ENCODE measurements at regions not wholly inside any gene's neighbourhood (a gene's known extent, or its start where the extent isn't known, plus 50 kb on each side); places are given as distances from the start of the nearest gene placed in this dataset.

DNA sequence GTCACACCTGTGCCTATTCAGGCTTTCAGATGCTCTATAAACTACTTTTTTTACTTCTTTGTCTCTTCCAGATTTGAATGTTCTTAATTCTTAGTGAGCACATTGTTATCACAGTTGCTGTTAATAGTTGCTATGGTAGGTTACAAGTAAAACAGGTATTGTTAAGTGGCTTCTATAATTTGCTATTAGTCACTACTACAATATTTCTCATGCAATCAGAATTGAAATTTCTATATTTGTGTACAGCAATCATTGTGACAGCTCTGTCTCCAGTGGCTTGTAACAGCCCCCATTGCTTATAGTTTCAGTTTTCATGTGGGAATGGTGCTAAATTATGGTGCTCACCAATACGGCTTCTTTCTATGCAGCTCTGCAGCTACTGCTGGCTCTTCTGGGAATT, 318.4 kb upstream of the GOLIM4 start:
- Mint-ChIP-seq H3K36me3 (ENCODE audit: low read depth) (no peaks in the 10 kb centered on the region), H3K4me1 (no peaks in the 10 kb centered on the region), H3K9me3 (no peaks in the 10 kb centered on the region), H3K4me3 (no peak overlapping the region), H3K27ac (no peak overlapping the region), H3K27me3 (no peaks in the 10 kb centered on the region)
- intact Hi-C loops (cut with micrococcal nuclease), result no loop called here
- ChIA-PET CTCF (no interaction called here), POLR2A (no interaction called here)
- DNase-seq (no peak), ATAC-seq (ENCODE audit: low read depth) (no peak)
- TF ChIP-seq, protein P1, sequence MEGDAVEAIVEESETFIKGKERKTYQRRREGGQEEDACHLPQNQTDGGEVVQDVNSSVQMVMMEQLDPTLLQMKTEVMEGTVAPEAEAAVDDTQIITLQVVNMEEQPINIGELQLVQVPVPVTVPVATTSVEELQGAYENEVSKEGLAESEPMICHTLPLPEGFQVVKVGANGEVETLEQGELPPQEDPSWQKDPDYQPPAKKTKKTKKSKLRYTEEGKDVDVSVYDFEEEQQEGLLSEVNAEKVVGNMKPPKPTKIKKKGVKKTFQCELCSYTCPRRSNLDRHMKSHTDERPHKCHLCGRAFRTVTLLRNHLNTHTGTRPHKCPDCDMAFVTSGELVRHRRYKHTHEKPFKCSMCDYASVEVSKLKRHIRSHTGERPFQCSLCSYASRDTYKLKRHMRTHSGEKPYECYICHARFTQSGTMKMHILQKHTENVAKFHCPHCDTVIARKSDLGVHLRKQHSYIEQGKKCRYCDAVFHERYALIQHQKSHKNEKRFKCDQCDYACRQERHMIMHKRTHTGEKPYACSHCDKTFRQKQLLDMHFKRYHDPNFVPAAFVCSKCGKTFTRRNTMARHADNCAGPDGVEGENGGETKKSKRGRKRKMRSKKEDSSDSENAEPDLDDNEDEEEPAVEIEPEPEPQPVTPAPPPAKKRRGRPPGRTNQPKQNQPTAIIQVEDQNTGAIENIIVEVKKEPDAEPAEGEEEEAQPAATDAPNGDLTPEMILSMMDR (IDR thresholded peaks at IDR 0.05), result no peak

DNA sequence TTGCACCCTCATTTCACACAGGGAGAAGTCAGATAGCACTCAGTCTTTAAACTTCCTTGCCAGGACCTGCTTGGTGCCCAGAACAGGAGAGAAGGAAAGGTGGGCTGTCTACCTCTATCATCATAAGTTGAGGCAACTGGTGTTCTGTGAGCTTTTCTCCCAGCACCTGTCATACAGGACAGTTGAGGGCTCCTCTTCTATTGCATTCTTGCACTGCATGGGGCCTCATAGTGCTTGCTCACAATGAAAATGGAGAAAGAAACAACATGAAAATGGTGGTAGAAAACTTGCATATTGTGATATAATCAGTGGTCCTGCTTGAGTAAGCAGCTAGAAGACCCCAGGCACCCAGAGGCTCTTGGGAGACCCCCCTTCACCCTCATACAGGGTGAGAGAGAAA, 311.7 kb upstream of the GOLIM4 start:
- H3K4me3 Mint-ChIP-seq, result no peak overlapping the region
- ChIA-PET CTCF (no interaction called here), POLR2A (no interaction called here)
- no peaks in the 10 kb centered on the region for H3K27me3 Mint-ChIP-seq
- ATAC-seq (ENCODE audit: low read depth) (no peak), DNase-seq (no peak)
- H3K4me1 Mint-ChIP-seq, result no peaks in the 10 kb centered on the region
- intact Hi-C loops (cut with micrococcal nuclease), result no loop called here
- no peak overlapping the region for H3K27ac Mint-ChIP-seq
- no peaks in the 10 kb centered on the region for H3K9me3 Mint-ChIP-seq
- TF ChIP-seq, protein P1 (IDR thresholded peaks at IDR 0.05), result no peak
- H3K36me3 Mint-ChIP-seq (ENCODE audit: low read depth), result no peaks in the 10 kb centered on the region

DNA sequence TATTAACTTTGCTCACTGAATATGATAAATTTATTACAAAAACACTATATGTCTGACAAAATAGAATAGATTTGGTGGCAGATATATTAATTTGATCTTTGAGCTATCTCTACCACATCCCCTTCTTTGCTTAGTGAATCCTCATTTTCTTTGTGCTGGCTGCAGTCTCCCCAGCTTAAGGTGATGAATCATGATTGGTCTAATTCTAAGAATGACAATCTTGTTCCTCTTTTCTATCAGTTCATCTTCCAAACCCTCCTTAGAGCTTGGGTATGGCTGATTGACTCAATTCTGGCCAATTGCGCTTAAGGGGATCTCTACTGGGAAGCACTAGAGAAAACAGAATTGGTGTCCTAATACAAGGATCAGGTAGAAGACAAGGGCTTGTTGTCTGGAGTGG, 309.6 kb upstream of the GOLIM4 start:
- Mint-ChIP-seq H3K36me3 (ENCODE audit: low read depth) (no peaks in the 10 kb centered on the region), H3K27ac (no peak overlapping the region), H3K4me3 (no peak overlapping the region), H3K27me3 (no peaks in the 10 kb centered on the region), H3K9me3 (no peaks in the 10 kb centered on the region), H3K4me1 (no peaks in the 10 kb centered on the region)
- intact Hi-C loops (cut with micrococcal nuclease), result no loop called here
- TF ChIP-seq, protein P1 (IDR thresholded peaks at IDR 0.05), result no peak
- CTCF ChIA-PET, result no interaction called here
- POLR2A ChIA-PET, result interaction anchor here (0.6 kb wide), 1 partner anchor 73 kb away, joined by 3 read pairs; no protein-coding TSS in a partner anchor
- no peak for DNase-seq
- no peak for ATAC-seq (ENCODE audit: low read depth)

DNA sequence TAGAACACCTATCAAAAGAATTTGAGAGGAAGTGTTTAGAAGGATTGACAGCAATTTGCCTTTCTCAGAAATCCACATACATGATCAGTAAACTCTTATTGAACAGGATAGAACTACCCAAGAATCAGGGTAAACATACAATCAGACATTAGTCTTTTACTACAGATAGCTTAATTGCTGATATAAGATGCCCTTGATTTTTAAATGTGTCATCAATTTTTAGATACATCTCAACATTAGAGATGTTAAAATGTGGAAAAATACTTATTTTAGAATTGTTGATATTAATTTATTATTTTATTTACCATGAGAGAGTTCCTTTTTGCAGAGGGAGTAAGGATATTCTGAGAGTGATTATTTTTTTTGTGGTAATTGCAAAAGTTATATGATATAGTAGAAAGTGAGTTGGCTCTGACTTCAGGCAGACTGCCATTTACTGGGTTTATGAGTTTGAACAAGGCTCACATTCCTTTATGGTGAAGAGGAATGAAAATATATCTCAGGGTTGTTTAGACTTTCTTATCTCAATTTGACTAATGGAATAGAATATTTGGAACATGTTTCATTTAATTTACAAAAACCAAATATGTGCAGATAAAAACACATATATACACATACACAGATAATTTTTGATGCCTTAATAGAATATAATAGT, 302.8 kb upstream of the GOLIM4 start:
- TF ChIP-seq, protein P1 (IDR thresholded peaks at IDR 0.05), result no peak
- Mint-ChIP-seq H3K36me3 (ENCODE audit: low read depth) (no peaks in the 10 kb centered on the region), H3K9me3 (no peaks in the 10 kb centered on the region), H3K27ac (no peak overlapping the region), H3K4me3 (no peak overlapping the region), H3K27me3 (no peaks in the 10 kb centered on the region), H3K4me1 (no peaks in the 10 kb centered on the region)
- intact Hi-C loops (cut with micrococcal nuclease), result no loop called here
- CTCF ChIA-PET, result no interaction called here
- ATAC-seq (ENCODE audit: low read depth) (no peak), DNase-seq (no peak)
- POLR2A ChIA-PET, result no interaction called here

DNA sequence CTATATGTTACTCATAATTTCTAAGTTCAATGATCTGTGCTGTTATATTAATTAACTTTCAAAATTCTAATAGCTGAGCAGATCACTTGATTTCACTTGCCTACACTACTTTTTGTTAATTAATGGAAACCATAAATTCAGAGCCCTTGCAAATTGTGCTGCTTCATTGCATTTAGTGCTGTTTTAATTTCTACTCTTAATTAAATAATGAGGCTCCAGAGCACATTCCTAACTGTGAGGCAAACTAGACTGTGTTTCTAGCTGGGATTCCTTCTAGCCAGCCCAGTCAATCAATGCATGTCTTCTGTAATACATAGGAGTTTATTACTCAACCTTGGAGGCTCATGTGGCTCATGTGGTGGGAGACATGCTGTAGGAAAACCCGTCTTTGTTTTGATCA, 301.1 kb upstream of the GOLIM4 start:
- Mint-ChIP-seq H3K27me3 (no peaks in the 10 kb centered on the region), H3K4me3 (no peak overlapping the region), H3K36me3 (ENCODE audit: low read depth) (no peaks in the 10 kb centered on the region), H3K9me3 (no peaks in the 10 kb centered on the region), H3K4me1 (no peaks in the 10 kb centered on the region), H3K27ac (no peak overlapping the region)
- TF ChIP-seq, protein P1 (IDR thresholded peaks at IDR 0.05), result no peak
- ChIA-PET POLR2A (no interaction called here), CTCF (no interaction called here)
- intact Hi-C loops (cut with micrococcal nuclease), result no loop called here
- no peak for ATAC-seq (ENCODE audit: low read depth)
- no peak for DNase-seq
